K562 (cell line): ENCODE measurements at regions not wholly inside any gene's neighbourhood (a gene's known extent, or its start where the extent isn't known, plus 50 kb on each side); places are given as distances from the start of the nearest gene placed in this dataset.

Experiments
- ATAC-seq: fragments of 200-7000 bp; cut with Tn5 transposase; 3 replicates; pipeline ENCODE4 v1.9.1; 2020; ENCODE audit warnings: moderate library complexity
- BruUV-seq: library from RNA; stranded (reverse); fragments of 400-500 nt; replicated peaks from 2 replicates; lab custom pipeline; 2021; lab: Mats Ljungman, UMichigan
- CTCF ChIA-PET: fragments of 300-600 bp; formaldehyde crosslinking; extraction: SDS; loops from one replicate; lab custom pipeline; 2021; ENCODE audit warnings: low intra/inter-chr PET ratio; lab: Yijun Ruan, JAX
- POLR2A ChIA-PET: fragments of 300-600, 350-650 bp; sonication (Branson Sonifier 250); formaldehyde crosslinking; extraction: SDS; loops from one replicate; lab custom pipeline; 2021; ENCODE audit warnings: antibody characterized with exemption, inconsistent platforms; lab: Yijun Ruan, JAX
- DNase-seq, 4 experiments: peaks; one replicate each; pipeline versions ENCODE4 v3.0.0 to v3.0.0-alpha.2; 2011 to 2018; ENCODE audit warnings: low spot score in 3 of 4, mixed read lengths in 3 of 4; ENCODE audit errors: extremely low read depth in 1 of 4
- FAIRE-seq: peaks from 2 replicates; lab custom pipeline; 2011; peaks lifted over from hg19 to GRCh38; lab: Jason Lieb, UNC
- H2AFZ ChIP-seq: 2 replicates; pipeline ENCODE4 v1.6.0; 2011; ENCODE audit warnings: low read depth, low read length, control low read depth, inconsistent platforms
- H3K27ac ChIP-seq: fragments of 200-600 bp; 3 replicates; pipeline ENCODE4 v1.8.0; 2011; ENCODE audit warnings: low read depth, mild to moderate bottlenecking, control low read depth, inconsistent platforms, low read length, moderate library complexity, mixed read lengths; ENCODE audit errors: extremely low read depth
- H3K27me3 ChIP-seq, 2 experiments: fragments of 300-600 bp in 1 of 2; 2 replicates in 1 of 2; 3 replicates in 1 of 2; pipeline versions ENCODE4 v1.6.0 to v1.8.0; 2011; ENCODE audit warnings: inconsistent platforms in 2 of 2, low read length in 2 of 2, mild to moderate bottlenecking in 1 of 2, mixed read lengths in 1 of 2, moderate library complexity in 1 of 2; ENCODE audit not compliant: control insufficient read depth in 2 of 2, insufficient read depth in 2 of 2
- H3K36me3 ChIP-seq: fragments of 300-600 bp; 3 replicates; pipeline ENCODE4 v1.8.0; 2011; ENCODE audit warnings: mild to moderate bottlenecking, low read length, inconsistent platforms; ENCODE audit not compliant: control insufficient read depth, insufficient read depth
- H3K4me1 ChIP-seq, 2 experiments: fragments of 200-600 bp in 1 of 2; replicated peaks in 1 of 2; 2 replicates in 1 of 2; 3 replicates in 1 of 2; pipeline versions ENCODE4 v1.5.1 to v1.8.0; 2011; ENCODE audit warnings: inconsistent platforms in 2 of 2, low read length in 2 of 2, mild to moderate bottlenecking in 1 of 2, mixed read lengths in 1 of 2, moderate library complexity in 1 of 2; ENCODE audit not compliant: control insufficient read depth in 2 of 2, insufficient read depth in 2 of 2
- H3K4me2 ChIP-seq: 2 replicates; pipeline ENCODE4 v1.6.1; 2011; ENCODE audit warnings: low read length, control low read depth, inconsistent platforms, mixed read lengths; ENCODE audit not compliant: insufficient read depth
- H3K4me3 ChIP-seq: fragments of 200-600 bp; sonication (generic), shearing (Covaris generic); 2 replicates; pipeline ENCODE4 v1.5.1; 2016; ENCODE audit warnings: control low read depth, inconsistent platforms
- H3K79me2 ChIP-seq: fragments of 200-600 bp; 3 replicates; pipeline ENCODE4 v1.8.0; 2011; ENCODE audit warnings: low read length, inconsistent platforms; ENCODE audit not compliant: control insufficient read depth, insufficient read depth
- H3K9ac ChIP-seq, 2 experiments: 2 replicates each; pipeline versions ENCODE4 v1.6.0 to v1.6.1; 2011; ENCODE audit warnings: low read depth in 2 of 2, low read length in 2 of 2, control low read depth in 1 of 2, inconsistent platforms in 1 of 2, mild to moderate bottlenecking in 1 of 2, mixed read lengths in 1 of 2; ENCODE audit not compliant: insufficient read depth in 1 of 2
- H3K9me1 ChIP-seq: one replicate; pipeline ENCODE4 v1.6.0; 2011; ENCODE audit warnings: inconsistent platforms, mild to moderate bottlenecking, low read length, moderate library complexity; ENCODE audit not compliant: control insufficient read depth, insufficient read depth
- H3K9me3 ChIP-seq: replicated peaks from 2 replicates; pipeline ENCODE4 v1.5.1; 2011; ENCODE audit warnings: low read depth, low read length, inconsistent platforms; ENCODE audit not compliant: control insufficient read depth, insufficient read depth
- H4K20me1 ChIP-seq: replicated peaks from 2 replicates; pipeline ENCODE4 v1.6.1; 2011; ENCODE audit warnings: low read length, inconsistent platforms, mixed read lengths; ENCODE audit not compliant: control insufficient read depth, insufficient read depth
- CBFA2T3 ChIP-seq: fragments of 450-650 bp; IDR thresholded peaks from 2 replicates; pipeline ENCODE4 v1.6.1; 2017
- EP300 ChIP-seq: IDR thresholded peaks from 2 replicates; pipeline ENCODE4 v1.6.1; 2012; ENCODE audit warnings: low read length, improper control_type of control experiment
- ESRRB ChIP-seq: fragments of 250-450 bp; sonication (Bioruptor Pico); IDR thresholded peaks from 2 replicates; pipeline ENCODE4 v1.5.0; 2020; ENCODE audit warnings: mild to moderate bottlenecking, moderate library complexity, borderline replicate concordance
- HDAC8 ChIP-seq: fragments of 450-650 bp; IDR thresholded peaks from 2 replicates; pipeline ENCODE4 v1.6.1; 2016; ENCODE audit warnings: mild to moderate bottlenecking, missing genetic modification characterization, moderate library complexity, missing compliant biosample characterization
- KDM4B ChIP-seq, 2 experiments: fragments of 450-650 bp in 1 of 2; sonication (generic) in 1 of 2; IDR thresholded peaks; 2 replicates each; pipeline ENCODE4 v1.6.1; 2016 to 2017; ENCODE audit warnings: borderline replicate concordance in 2 of 2, antibody characterized with exemption in 1 of 2, low read depth in 1 of 2, mild to moderate bottlenecking in 1 of 2
- MAZ ChIP-seq, 2 experiments: fragments of 450-650 bp in 1 of 2; sonication (generic) in 1 of 2; formaldehyde crosslinking; IDR thresholded peaks in 1 of 2; conservative IDR thresholded peaks in 1 of 2; 2 replicates each; pipeline versions ENCODE4 v1.4.0 to v1.5.0; 2020; ENCODE audit warnings: mild to moderate bottlenecking in 1 of 2, missing genetic modification reagents in 1 of 2
- MCM5 ChIP-seq: fragments of 450-650 bp; IDR thresholded peaks from 2 replicates; pipeline ENCODE4 v1.6.1; 2016; ENCODE audit warnings: low read depth
- NBN ChIP-seq: fragments of 450-650 bp; IDR thresholded peaks from 2 replicates; pipeline ENCODE4 v1.6.1; 2016; ENCODE audit warnings: low read depth, mild to moderate bottlenecking
- PCBP1 ChIP-seq: fragments of 200-400 bp; formaldehyde crosslinking; IDR thresholded peaks from 2 replicates; pipeline ENCODE4 v1.6.1; 2018; ENCODE audit warnings: mild to moderate bottlenecking, low read depth, low read length; ENCODE audit not compliant: poor library complexity, severe bottlenecking
- POLR2A ChIP-seq: fragments of 450-650 bp; conservative IDR thresholded peaks from 2 replicates; pipeline ENCODE4 v1.6.1; 2016
- SIN3A ChIP-seq, 2 experiments: fragments of 150-350 bp in 1 of 2; IDR thresholded peaks; 2 replicates each; pipeline ENCODE4 v1.6.1; 2011 to 2016; ENCODE audit warnings: borderline replicate concordance in 2 of 2, low read depth in 2 of 2, low read length in 2 of 2, mild to moderate bottlenecking in 2 of 2, moderate library complexity in 2 of 2; ENCODE audit not compliant: control insufficient read depth in 1 of 2
- SIN3B ChIP-seq: fragments of 450-650 bp; IDR thresholded peaks from 2 replicates; pipeline ENCODE4 v1.6.1; 2017; ENCODE audit warnings: low read depth, mild to moderate bottlenecking, moderate library complexity
- SMAD3 ChIP-seq: fragments of 450-650 bp; formaldehyde crosslinking; conservative IDR thresholded peaks from 2 replicates; pipeline ENCODE4 v1.4.0; 2020; ENCODE audit warnings: mild to moderate bottlenecking
- SREBF1 ChIP-seq: fragments of 150-350 bp; IDR thresholded peaks from 2 replicates; pipeline ENCODE4 v1.6.1; 2014; ENCODE audit warnings: antibody characterized with exemption, low read depth, low read length, borderline replicate concordance
- SRF ChIP-seq, 2 experiments: fragments of 250-450, 450-650 bp in 1 of 2; sonication (Bioruptor Pico) in 1 of 2; sonication (generic) in 1 of 2; formaldehyde crosslinking; IDR thresholded peaks; 2 replicates each; pipeline versions ENCODE4 v1.5.0 to v1.5.1; 2020 to 2022; ENCODE audit warnings: mild to moderate bottlenecking in 1 of 2, missing genetic modification reagents in 1 of 2
- ZNF165 ChIP-seq: fragments of 250-450 bp; sonication (Bioruptor Pico); IDR thresholded peaks from 2 replicates; pipeline ENCODE4 v1.4.0; 2020; ENCODE audit warnings: borderline replicate concordance
- ZNF232 ChIP-seq: sonication (generic); formaldehyde crosslinking; IDR thresholded peaks from 2 replicates; pipeline ENCODE4 v1.8.0; 2022; ENCODE audit warnings: mild to moderate bottlenecking, missing genetic modification reagents
- ZNF3 ChIP-seq: fragments of 250-450 bp; sonication (Bioruptor Pico); IDR thresholded peaks from 2 replicates; pipeline ENCODE4 v1.5.0; 2021; ENCODE audit warnings: mild to moderate bottlenecking, moderate library complexity
- ZNF778 ChIP-seq: fragments of 450-650 bp; formaldehyde crosslinking; IDR thresholded peaks from 2 replicates; pipeline ENCODE4 v1.4.0; 2020; ENCODE audit warnings: mild to moderate bottlenecking, moderate library complexity
- WGBS: fragments of 100-300 bp; shearing (Covaris generic); methylation state at CpG from one replicate; pipeline ENCODE4 v1.1.6; 2016; ENCODE audit warnings: low coverage, mixed read lengths; ENCODE audit not compliant: insufficient coverage; ENCODE audit errors: missing lambda C conversion rate; 5-methylcytosine and 5-hydroxymethylcytosine counted together
- in situ Hi-C: fragments of 300-500 bp; cut with MboI; formaldehyde crosslinking; loops from 4 replicates; pipeline ENCODE4 v1.15.0; 2018; ENCODE audit warnings: inconsistent platforms, mixed read lengths
- intact Hi-C: fragments of 100-400 bp; cut with micrococcal nuclease; formaldehyde crosslinking; loops from 2 replicates; pipeline ENCODE4 v1.14.2; 2022
- TF ChIP-seq, protein P1 (sequence below): conservative IDR thresholded peaks from 2 replicates; pipeline ENCODE4 v1.6.1; 2011; ENCODE audit warnings: low read depth, mild to moderate bottlenecking, low read length; ENCODE audit not compliant: control insufficient read depth
- TF ChIP-seq, protein P2 (sequence below): fragments of 450-650 bp; IDR thresholded peaks from 2 replicates; pipeline ENCODE4 v1.6.1; 2016

DNA sequence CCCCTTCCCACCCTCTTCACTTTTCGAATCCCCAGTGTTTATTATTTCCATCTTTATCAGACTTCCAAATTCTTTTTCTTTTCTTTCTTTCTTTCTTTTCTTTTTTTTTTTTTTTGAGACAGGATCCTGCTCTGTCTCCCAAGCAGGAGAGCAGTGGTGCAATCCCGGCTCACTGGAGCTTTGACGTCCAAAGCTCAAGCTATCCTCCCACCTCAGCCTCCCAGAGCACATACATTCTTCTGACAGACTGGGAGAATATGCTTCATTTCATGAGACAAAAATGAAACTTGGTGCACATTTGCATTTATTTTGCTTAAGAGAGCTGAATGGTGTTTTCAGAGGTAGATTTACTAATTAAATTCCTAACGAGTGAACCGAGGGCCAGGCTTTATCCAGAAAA, 80.1 kb upstream of the FZD8 start (continued):
- TF ChIP-seq ESRRB, result no peak
- TF ChIP-seq SREBF1, result no peak
- no peak for TF ChIP-seq HDAC8 (tag)
- no peak for TF ChIP-seq MAZ (CRISPR knock-in tag; conservative IDR thresholded peaks at IDR 0.05 in 1 of 2, IDR thresholded peaks at IDR 0.05 in 1 of 2)
- TF ChIP-seq, protein P1, sequence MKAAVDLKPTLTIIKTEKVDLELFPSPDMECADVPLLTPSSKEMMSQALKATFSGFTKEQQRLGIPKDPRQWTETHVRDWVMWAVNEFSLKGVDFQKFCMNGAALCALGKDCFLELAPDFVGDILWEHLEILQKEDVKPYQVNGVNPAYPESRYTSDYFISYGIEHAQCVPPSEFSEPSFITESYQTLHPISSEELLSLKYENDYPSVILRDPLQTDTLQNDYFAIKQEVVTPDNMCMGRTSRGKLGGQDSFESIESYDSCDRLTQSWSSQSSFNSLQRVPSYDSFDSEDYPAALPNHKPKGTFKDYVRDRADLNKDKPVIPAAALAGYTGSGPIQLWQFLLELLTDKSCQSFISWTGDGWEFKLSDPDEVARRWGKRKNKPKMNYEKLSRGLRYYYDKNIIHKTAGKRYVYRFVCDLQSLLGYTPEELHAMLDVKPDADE, result no peak
- no peak for TF ChIP-seq SMAD3 (CRISPR knock-in tag)
- no peak for TF ChIP-seq SRF (CRISPR knock-in tag; IDR thresholded peaks at IDR 0.05)
- no peak for TF ChIP-seq ZNF3 (CRISPR knock-in tag)

DNA sequence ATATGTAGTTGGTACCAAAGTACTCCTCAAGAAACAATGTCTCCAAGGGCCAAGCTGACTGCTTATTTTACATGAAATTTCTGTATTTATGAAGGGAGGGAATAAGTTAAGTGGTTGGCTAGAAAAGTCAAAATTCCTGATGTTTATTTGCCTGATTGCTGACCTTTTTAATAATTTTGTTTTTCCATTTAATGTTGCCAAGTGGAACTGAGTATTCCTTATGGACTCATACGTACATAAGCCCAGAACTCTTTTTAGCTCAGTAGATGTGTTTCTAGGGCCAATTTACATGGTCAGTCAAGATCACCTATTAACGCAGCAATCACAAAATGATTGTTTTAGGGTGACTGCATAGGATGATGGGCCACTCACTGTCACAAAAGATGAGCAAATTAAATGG, 78.3 kb upstream of the FZD8 start:
- Histone ChIP-seq H3K36me3 (no peaks in the 10 kb centered on the region), H3K9me1 (no peaks in the 10 kb centered on the region), H3K4me1 (no peaks in the 10 kb centered on the region), H3K9me3 (no peaks in the 10 kb centered on the region), H3K4me2 (no peak overlapping the region), H4K20me1 (no peaks in the 10 kb centered on the region), H3K27ac (no peak overlapping the region), H3K27me3 (no peaks in the 10 kb centered on the region), H3K79me2 (no peaks in the 10 kb centered on the region), H3K9ac (no peak overlapping the region), H2AFZ (no peak overlapping the region), H3K4me3 (no peak overlapping the region)
- 4% methylated on average over 2 of the region's 2 CpGs for whole genome bisulfite sequencing
- BruUV-seq, result no TSS peak
- TF ChIP-seq MCM5, result no peak
- TF ChIP-seq, protein P2, sequence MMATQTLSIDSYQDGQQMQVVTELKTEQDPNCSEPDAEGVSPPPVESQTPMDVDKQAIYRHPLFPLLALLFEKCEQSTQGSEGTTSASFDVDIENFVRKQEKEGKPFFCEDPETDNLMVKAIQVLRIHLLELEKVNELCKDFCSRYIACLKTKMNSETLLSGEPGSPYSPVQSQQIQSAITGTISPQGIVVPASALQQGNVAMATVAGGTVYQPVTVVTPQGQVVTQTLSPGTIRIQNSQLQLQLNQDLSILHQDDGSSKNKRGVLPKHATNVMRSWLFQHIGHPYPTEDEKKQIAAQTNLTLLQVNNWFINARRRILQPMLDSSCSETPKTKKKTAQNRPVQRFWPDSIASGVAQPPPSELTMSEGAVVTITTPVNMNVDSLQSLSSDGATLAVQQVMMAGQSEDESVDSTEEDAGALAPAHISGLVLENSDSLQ, result no peak
- TF ChIP-seq POLR2A, result no peak
- TF ChIP-seq ZNF232, result no peak
- TF ChIP-seq EP300, result no peak
- no peak for TF ChIP-seq SIN3B
- no peak for TF ChIP-seq ZNF165 (CRISPR knock-in tag)
- no peak for TF ChIP-seq ZNF778 (CRISPR knock-in tag)
- no peak for TF ChIP-seq KDM4B (IDR thresholded peaks at IDR 0.05; ENCODE audit: borderline replicate concordance in 2 of 2, low read depth in 1 of 2)
- TF ChIP-seq PCBP1, result no peak
- TF ChIP-seq NBN, result no peak
- no peak for TF ChIP-seq CBFA2T3
- TF ChIP-seq SIN3A (IDR thresholded peaks at IDR 0.05; ENCODE audit: borderline replicate concordance in 2 of 2, control insufficient read depth in 1 of 2, low read depth in 2 of 2, low read length in 2 of 2), result no peak
- FAIRE-seq, result no peak
- ATAC-seq, result no peak
- POLR2A ChIA-PET, result no interaction called here
- intact Hi-C loops, result no loop called here
- in situ Hi-C loops, result no loop called here
- CTCF ChIA-PET, result no interaction called here
- no peak for DNase-seq
